B cell (primary cell): ENCODE measurements at regions not wholly inside any gene's neighbourhood (a gene's known extent, or its start where the extent isn't known, plus 50 kb on each side); places are given as distances from the start of the nearest gene placed in this dataset.

Source experiments
- ATAC-seq: fragments of 200-7000 bp; cut with Tn5 transposase; one replicate; pipeline ENCODE4 v1.10.0; 2021; ENCODE audit warnings: low read depth, mild to moderate bottlenecking, moderate number of reproducible peaks, moderate library complexity
- CTCF ChIA-PET: fragments of 350-600 bp; sonication (Branson Sonifier 250); formaldehyde crosslinking; loops from one replicate; lab custom pipeline; 2021; ENCODE audit warnings: antibody characterized with exemption, inconsistent platforms; lab: Charles Lee
- POLR2A ChIA-PET: fragments of 350-600 bp; sonication (Branson Sonifier 250); formaldehyde crosslinking; loops from one replicate; lab custom pipeline; 2021; ENCODE audit warnings: antibody characterized with exemption; lab: Charles Lee
- DNase-seq: peaks from one replicate; pipeline ENCODE4 v3.0.0; 2013
- H2AFZ ChIP-seq: 2 replicates; pipeline ENCODE4 v1.6.1; 2012; ENCODE audit warnings: mild to moderate bottlenecking, low read depth, low read length; ENCODE audit not compliant: insufficient read depth, poor library complexity, severe bottlenecking
- H3K27ac ChIP-seq, 2 donors: 1 replicate in 1 of 2; 2 replicates in 1 of 2; pipeline ENCODE4 v1.5.1; 2012 to 2013; ENCODE audit warnings: low read length in 2 of 2, mild to moderate bottlenecking in 2 of 2, moderate library complexity in 1 of 2
- H3K27me3 ChIP-seq, 4 experiments: fragments of 200-600 bp in 1 of 4; sonication (generic) in 1 of 4; replicated peaks in 1 of 4; 1 replicate in 2 of 4; 2 replicates in 2 of 4; pipeline versions ENCODE4 v1.6.1 to v1.7.0; 2013 to 2016; ENCODE audit warnings: low read length in 3 of 4, mild to moderate bottlenecking in 2 of 4, mixed read lengths in 1 of 4, moderate library complexity in 1 of 4; ENCODE audit not compliant: insufficient read depth in 4 of 4, control insufficient read depth in 3 of 4; ENCODE audit errors: control extremely low read depth in 1 of 4
- H3K36me3 ChIP-seq, 2 experiments: replicated peaks in 1 of 2; 1 replicate in 1 of 2; 2 replicates in 1 of 2; pipeline versions ENCODE4 v1.6.1 to v1.7.1; 2013; ENCODE audit warnings: low read length in 1 of 2; ENCODE audit not compliant: insufficient read depth in 2 of 2, control insufficient read depth in 1 of 2; ENCODE audit errors: control extremely low read depth in 1 of 2, extremely low read depth in 1 of 2
- H3K4me1 ChIP-seq, 2 donors: fragments of 200-600 bp in 1 of 2; sonication (generic) in 1 of 2; 1 replicate in 1 of 2; 2 replicates in 1 of 2; pipeline versions ENCODE4 v1.5.1 to v1.6.1; 2013 to 2017; ENCODE audit warnings: low read length in 2 of 2; ENCODE audit not compliant: control insufficient read depth in 2 of 2, insufficient read depth in 2 of 2
- H3K4me2 ChIP-seq: replicated peaks from 2 replicates; pipeline ENCODE3; 2012; ENCODE audit warnings: mild to moderate bottlenecking, low read depth, low read length; ENCODE audit not compliant: poor library complexity, severe bottlenecking
- H3K4me3 ChIP-seq, 5 experiments: fragments of 200-600 bp in 1 of 5; sonication (generic) in 1 of 5; 1 replicate in 3 of 5; 2 replicates in 2 of 5; pipeline versions ENCODE4 v1.5.1 to v1.7.0; 2011 to 2016; ENCODE audit warnings: low read length in 4 of 5, mild to moderate bottlenecking in 4 of 5, low read depth in 2 of 5, control low read depth in 1 of 5, moderate library complexity in 1 of 5; ENCODE audit not compliant: insufficient read depth in 1 of 5; ENCODE audit errors: control extremely low read depth in 1 of 5, extremely low read depth in 1 of 5
- H3K79me2 ChIP-seq: fragments of 200-600 bp; sonication (generic); one replicate; pipeline ENCODE4 v1.6.0; 2016; ENCODE audit warnings: low read length; ENCODE audit not compliant: control insufficient read depth, insufficient read depth
- H3K9ac ChIP-seq: fragments of 200-600 bp; sonication (generic); 2 replicates; pipeline ENCODE4 v1.6.1; 2017; ENCODE audit warnings: mild to moderate bottlenecking, low read length, moderate library complexity
- H3K9me3 ChIP-seq, 3 donors: one replicate each; pipeline versions ENCODE4 v1.6.1 to v1.7.1; 2013; ENCODE audit warnings: low read length in 2 of 3; ENCODE audit not compliant: control insufficient read depth in 2 of 3, insufficient read depth in 1 of 3; ENCODE audit errors: control extremely low read depth in 1 of 3
- H4K20me1 ChIP-seq: 2 replicates; pipeline ENCODE4 v1.6.0; 2012; ENCODE audit warnings: mild to moderate bottlenecking, low read length; ENCODE audit not compliant: insufficient read depth, control insufficient read depth, poor library complexity, severe bottlenecking
- H3K27ac Mint-ChIP-seq: one replicate; pipeline ENCODE4 v1.8.0; 2021; ENCODE audit warnings: mixed read lengths
- H3K27me3 Mint-ChIP-seq: one replicate; pipeline ENCODE4 v1.8.0; 2021; ENCODE audit warnings: mixed read lengths
- H3K4me1 Mint-ChIP-seq: one replicate; pipeline ENCODE4 v1.8.0; 2021; ENCODE audit warnings: mixed read lengths
- H3K4me3 Mint-ChIP-seq: one replicate; pipeline ENCODE4 v1.8.0; 2021; ENCODE audit warnings: mixed read lengths
- H3K9me3 Mint-ChIP-seq: one replicate; pipeline ENCODE4 v1.8.0; 2022; ENCODE audit warnings: mixed read lengths; ENCODE audit not compliant: insufficient read depth
- CTCF ChIP-seq: fragments of 200-600 bp; IDR thresholded peaks from one replicate; pipeline ENCODE4 v1.8.0; 2022; ENCODE audit warnings: antibody characterized with exemption, mild to moderate bottlenecking
- EZH2 ChIP-seq: IDR thresholded peaks from 2 replicates; pipeline ENCODE4 v1.6.1; 2012; ENCODE audit warnings: borderline replicate concordance, low read depth, mild to moderate bottlenecking, moderate library complexity, low read length; ENCODE audit not compliant: insufficient read depth, poor library complexity, severe bottlenecking
- WGBS: methylation state at CpG from one replicate; pipeline ENCODE4 v1.1.5; 2013; ENCODE audit warnings: missing lambda C conversion rate; ENCODE audit not compliant: insufficient coverage; 5-methylcytosine and 5-hydroxymethylcytosine counted together
- intact Hi-C: fragments of 100-400 bp; cut with micrococcal nuclease; formaldehyde crosslinking; loops from one replicate; pipeline ENCODE4 v1.10.0; 2022

DNA sequence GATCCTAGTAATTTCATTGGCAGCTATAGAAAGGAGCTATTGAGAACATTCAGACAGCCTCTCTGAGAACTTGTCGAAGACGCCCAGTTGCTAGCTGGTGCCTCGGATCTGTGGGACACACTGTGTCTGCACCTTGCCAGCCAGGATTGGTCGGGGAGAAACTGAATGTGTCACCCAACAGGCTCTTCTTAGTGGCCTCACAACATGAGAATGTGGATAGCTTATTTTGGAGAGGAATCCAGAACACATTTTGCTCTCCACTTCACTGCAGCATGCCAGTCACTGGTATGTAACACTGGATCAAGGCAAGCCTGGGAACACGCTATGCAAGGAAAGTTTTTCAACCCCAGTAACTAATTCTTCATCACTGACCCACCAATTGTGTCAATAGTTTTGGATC is 89.5 kb upstream of the TRPC3 start:
- no peak for TF ChIP-seq EZH2
- TF ChIP-seq CTCF: no peak
- ATAC-seq: no peak

GRCh38 chr4:122038896-122039295 is 87.0 kb upstream of the TRPC3 start:
- no CpG with 5 or more reads among the region's 2 CpGs for WGBS
- H3K27me3 Mint-ChIP-seq: peaks cover 32% of the 10 kb centered on the region

More for the DNA sequence above, 89.5 kb upstream of the TRPC3 start:
- Histone ChIP-seq H3K27ac (no peak overlapping the region), H3K4me3 (no peak overlapping the region), H3K4me2 (no peak overlapping the region), H3K27me3 (no peaks in the 10 kb centered on the region), H3K4me1 (no peaks in the 10 kb centered on the region), H2AFZ (no peak overlapping the region), H4K20me1 (no peaks in the 10 kb centered on the region), H3K79me2 (no peaks in the 10 kb centered on the region), H3K9ac (no peak overlapping the region), H3K9me3 (no peaks in the 10 kb centered on the region), H3K36me3 (no peaks in the 10 kb centered on the region)
- 92% methylated on average over 3 of the region's 5 CpGs for WGBS
- Mint-ChIP-seq H3K4me3 (no peak overlapping the region), H3K4me1 (no peaks in the 10 kb centered on the region), H3K27ac (no peak overlapping the region), H3K27me3 (peaks cover 27% of the 10 kb centered on the region), H3K9me3 (peaks cover 5% of the 10 kb centered on the region)
- CTCF ChIA-PET: no interaction called here
- DNase-seq: no peak
- intact Hi-C loops: no loop called here
- POLR2A ChIA-PET: no interaction called here

More at GRCh38 chr4:122038896-122039295, 87.0 kb upstream of the TRPC3 start:
- DNase-seq: no peak
- intact Hi-C loops: no loop called here
- no peak overlapping the region for H3K4me3 Mint-ChIP-seq
- H3K36me3 ChIP-seq: no peaks in the 10 kb centered on the region
- no peak overlapping the region for H3K4me2 ChIP-seq
- no peak overlapping the region for H2AFZ ChIP-seq
- H4K20me1 ChIP-seq: no peaks in the 10 kb centered on the region
- H3K9me3 Mint-ChIP-seq: peaks cover 2% of the 10 kb centered on the region
- H3K9me3 ChIP-seq: no peaks in the 10 kb centered on the region
- no peak overlapping the region for H3K27ac ChIP-seq
- H3K4me1 Mint-ChIP-seq: no peaks in the 10 kb centered on the region
- no peak for TF ChIP-seq EZH2
- TF ChIP-seq CTCF: no peak
- H3K4me3 ChIP-seq: no peak overlapping the region
- no peak for ATAC-seq
- no peak overlapping the region for H3K9ac ChIP-seq
- H3K27ac Mint-ChIP-seq: no peak overlapping the region
- no peaks in the 10 kb centered on the region for H3K4me1 ChIP-seq
- POLR2A ChIA-PET: no interaction called here
- H3K79me2 ChIP-seq: no peaks in the 10 kb centered on the region
- H3K27me3 ChIP-seq: peaks cover 0 to 2% (median 0%) of the 10 kb centered on the region in 4 experiments
- CTCF ChIA-PET: no interaction called here
